HG02970 (cell line): ENCODE measurements at regions not wholly inside any gene's neighbourhood (a gene's known extent, or its start where the extent isn't known, plus 50 kb on each side); places are given as distances from the start of the nearest gene placed in this dataset.

ENCODE experiments used
- ATAC-seq: cut with Tn5 transposase; IDR thresholded peaks from one replicate; pipeline ENCODE4 v1.9.1; 2021; ENCODE audit warnings: mild to moderate bottlenecking, moderate library complexity, moderate number of reproducible peaks; ENCODE audit not compliant: unreplicated experiment, low FRiP score

DNA sequence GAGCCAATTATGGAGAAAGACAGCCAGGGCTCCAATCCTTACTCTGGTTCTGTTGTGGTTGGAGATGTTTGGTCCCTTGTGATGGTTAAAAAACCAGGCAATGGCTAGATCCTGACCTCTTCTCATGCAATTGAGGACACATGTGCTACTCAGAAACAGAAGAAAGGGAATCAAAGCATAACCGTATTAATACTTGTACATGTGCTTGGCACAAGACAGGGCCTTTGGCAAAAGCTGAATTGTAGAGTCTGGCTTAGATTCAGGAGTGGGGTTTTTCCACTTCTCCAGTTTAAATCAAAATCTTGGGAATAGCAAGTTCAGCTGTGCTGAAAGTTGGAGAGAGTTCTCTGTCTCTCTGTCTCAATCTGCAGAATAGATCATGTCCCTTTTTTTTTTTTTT is 80.1 kb upstream of the E2F8 start:
- ATAC-seq: no peak

DNA sequence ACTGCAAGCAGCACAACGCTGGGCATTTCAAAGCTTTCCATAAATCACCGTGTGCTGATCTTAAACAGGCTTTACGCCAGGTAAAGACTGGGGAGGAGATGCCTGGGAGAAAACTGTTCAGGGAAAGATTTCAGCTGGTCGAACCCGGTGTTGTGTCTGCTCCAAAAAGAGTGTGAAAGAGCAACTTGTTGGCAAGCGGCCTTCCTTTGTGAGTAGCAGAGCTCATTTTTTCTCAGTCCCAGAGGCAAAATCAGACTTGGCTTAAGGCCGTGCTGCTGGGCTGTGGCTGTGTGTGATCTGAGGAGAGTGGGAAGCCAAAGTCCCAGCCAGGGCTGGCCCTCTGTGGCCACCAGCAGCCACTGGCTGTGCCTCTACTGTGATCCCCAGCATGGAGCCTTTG is 75.7 kb upstream of the E2F8 start:
- no peak for ATAC-seq

DNA sequence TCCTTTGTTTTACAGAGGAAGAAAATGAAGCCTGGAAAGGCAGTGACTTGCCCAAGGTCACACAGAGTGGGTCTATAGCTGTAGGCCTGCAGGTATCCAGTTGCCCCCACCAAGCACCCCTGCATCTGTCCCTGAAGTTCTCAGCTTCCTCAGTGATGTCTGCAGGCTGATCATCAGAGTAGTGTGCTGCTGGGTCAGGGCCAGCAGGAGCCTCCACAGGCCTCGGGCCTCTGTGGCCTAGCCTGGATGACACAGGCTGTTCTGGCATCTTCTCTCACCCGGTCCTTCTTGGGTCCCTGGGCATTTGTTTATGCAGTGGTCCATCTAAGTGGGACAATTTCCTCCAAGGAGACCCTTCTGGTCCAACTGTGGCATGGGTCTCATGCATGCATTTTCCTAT is 74.8 kb upstream of the E2F8 start:
- ATAC-seq: no peak

DNA sequence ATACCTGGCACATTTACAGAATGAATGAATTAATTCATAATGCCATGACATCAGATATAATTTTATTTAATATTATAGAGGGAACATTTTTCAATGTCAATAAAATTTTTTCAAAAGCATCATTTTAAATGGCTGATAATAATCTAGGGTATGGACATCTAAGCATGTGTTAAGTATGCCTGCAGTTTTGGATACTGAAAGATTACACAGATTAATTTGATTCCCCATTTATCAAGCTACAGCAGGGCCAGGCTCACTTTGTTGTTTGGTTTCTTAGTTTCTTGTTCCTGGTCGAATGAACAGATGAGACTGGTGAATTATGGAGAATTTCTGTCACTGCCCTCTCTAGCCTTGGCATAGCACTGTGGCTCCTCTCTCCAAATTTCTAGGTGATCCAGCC is 72.4 kb upstream of the E2F8 start:
- ATAC-seq: no peak

DNA sequence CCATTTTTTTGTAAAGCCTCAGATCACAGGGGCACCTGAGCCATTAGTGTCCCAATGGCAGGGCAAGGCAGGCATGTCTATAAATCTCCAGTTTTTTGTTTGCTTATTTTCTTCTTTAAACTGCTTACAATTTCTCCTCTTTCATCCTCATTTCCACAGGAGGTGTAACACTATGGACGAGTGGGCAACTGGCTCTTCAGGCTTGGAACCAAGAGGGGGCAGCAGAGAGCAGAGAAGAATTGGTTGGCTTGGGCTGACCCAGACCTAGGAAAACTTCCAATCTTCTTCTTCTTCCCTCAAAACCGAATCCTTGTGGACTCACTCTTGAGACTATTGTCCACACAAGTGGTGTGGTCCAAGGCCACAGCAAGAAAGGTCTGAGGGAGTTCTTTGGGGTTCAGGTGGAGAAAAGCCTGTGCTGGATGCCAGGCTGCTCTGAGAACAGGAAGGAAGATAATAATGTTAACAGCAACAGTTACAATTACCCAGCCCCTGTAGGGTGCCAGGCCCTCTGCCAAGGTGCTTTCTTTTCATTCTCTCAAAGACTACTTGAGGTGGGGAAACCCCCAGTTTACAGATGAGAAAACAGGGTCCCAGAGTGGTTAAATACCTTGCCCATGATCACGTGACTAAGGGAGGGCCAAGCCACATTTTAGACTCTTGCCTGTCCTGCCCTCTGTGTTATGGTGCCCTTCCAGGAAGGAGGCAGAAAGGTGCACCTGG is 70.7 kb upstream of the E2F8 start:
- peak; percentile 57 for ATAC-seq

DNA sequence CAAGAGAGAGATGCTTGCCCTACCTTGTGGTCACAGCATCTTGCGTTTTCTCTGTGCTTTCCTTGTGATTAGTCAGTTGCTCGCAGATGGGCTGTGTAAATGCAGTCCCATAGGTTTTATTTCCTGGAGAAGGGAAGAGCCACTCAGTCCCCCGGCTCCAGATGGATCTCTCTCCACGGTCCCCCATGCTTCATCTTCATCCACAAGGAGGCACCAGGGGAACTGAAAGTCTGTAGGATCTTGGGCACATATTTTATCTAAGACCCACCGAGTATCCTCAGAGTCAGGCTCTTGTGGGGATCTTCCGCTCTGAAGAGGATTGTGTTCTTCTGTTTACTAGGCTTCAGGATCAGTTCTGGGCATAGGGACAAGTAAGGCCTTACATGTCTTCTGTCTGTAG is 66.8 kb upstream of the E2F8 start:
- ATAC-seq: no peak

DNA sequence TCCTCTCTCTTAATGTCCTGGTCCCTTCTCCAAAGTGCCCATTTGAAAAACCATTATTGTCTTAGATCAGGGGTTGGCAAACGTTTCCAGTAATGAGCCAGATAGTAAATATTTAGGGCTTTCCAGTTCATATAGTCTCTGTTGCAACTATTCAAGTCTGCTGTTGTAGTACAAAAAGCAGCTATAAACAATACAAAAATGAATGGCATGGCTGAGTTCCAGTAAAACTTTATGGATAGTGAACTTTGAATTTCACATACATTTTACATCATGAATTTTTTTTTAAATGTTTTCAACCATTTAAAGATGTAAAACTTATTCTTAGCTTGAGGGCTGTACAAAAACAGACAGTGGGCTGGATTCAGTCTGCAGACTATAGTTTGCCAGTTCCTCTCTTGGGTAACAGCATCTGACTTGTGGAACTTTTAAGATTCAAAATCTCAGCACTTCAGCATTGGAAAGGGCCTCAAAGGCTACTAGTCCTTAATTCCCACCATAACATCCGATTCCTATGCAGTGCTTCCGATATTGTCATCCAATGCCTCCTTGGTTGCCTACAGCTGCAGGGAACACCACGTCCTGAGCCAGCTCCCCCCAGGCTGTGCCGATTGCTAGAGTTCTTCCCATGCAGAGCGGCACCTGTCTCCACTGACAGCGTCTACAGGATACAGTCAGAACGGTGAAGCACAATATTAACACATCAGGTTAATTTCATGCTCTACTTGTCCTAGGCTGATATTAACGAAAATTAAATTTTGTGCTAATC is 65.6 kb upstream of the E2F8 start:
- no peak for ATAC-seq

DNA sequence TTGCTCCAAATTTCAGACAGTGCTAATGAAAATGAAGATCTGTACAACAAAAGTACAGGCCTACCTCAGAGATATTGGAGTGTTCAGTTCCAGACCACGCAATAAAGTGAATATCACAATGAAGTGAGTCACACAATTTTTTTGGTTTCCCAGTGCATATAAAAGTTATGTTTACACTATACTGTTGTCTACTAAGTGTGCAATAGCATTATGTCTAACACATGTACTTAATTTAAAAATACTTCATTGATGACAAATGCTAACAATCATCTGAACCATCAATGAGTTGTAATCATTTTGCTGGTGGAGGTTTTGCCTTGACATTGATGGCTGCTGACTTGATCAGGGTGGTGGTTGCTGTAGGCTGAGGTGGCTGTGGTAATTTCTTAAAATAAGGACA is 60.6 kb upstream of the E2F8 start:
- ATAC-seq: no peak

DNA sequence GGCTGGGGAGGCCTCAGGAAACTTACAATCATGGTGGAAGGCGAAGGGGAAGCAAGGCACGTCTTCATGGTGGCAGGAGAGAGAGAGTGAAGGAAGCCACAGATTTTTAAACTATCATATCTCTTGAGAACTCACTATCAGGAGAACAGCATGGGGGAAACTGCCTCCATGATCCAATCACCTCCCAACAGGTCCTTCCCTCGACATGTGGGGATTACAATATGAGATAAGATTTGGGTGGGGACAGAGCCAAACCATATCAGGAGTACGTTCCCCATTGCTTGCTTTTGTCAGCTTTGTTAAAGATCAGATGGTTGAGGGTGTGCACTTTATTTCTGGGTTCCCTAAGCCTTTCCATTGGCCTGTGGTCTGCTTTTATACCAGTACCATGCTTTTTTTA is 53.7 kb upstream of the E2F8 start:
- no peak for ATAC-seq

DNA sequence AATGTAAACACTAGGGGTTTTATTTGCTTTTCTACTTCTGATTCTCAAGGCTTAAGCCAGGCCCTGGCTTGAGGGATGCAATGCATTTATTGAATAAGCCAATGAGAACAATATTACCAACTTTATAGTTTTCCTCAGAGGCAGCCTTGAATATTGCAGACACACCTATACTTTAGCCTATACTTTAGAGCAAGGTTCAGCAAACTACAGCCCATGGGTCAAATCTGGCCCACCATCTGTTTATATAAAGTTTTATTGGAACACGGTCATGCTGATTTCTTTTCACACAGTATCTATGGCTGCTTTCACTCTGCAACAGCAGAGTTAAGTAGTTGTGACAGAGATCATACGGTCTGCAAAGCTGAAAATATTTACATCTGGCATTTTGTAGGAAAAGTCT is 50.3 kb upstream of the E2F8 start:
- ATAC-seq: no peak
